ENCODE measurements at regions not wholly inside any gene's neighbourhood (a gene's known extent, or its start where the extent isn't known, plus 50 kb on each side); places are given as distances from the start of the nearest gene placed in this dataset.

DNA sequence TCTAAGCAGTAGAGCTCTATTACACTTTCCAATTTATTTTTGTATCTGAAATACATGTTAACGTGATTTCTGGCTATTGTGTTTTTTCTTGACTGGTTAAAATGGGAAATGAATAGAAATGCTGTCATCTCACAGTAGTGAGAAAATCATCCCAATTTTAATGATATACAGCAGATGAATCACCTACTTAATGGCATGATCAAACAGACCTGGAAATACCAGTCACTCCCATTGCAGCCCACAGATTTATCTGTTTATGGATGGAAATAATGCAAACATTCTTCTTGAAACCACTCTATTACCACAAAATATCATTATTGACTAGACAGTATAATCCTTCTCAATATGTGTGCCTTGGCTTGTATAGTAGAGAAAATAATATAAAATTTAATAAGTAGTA, 497.8 kb upstream of the ADAMTS5 start:
- no peaks in the 10 kb centered on the region for H3K9me3 ChIP-seq (ENCODE audit: control insufficient read depth, low read length)
- no peaks in the 10 kb centered on the region for H3K27me3 ChIP-seq (ENCODE audit: control insufficient read depth in 1 of 2, insufficient read depth in 2 of 2, low read length in 1 of 2)
- 98 to 100% methylated on average over 1 of the region's 1 CpG for WGBS, 2 donors
- intact Hi-C loops (cut with DNase I) = no loop called here
- no peaks in the 10 kb centered on the region for H3K4me1 ChIP-seq (ENCODE audit: control insufficient read depth in 1 of 2, insufficient read depth in 2 of 2, low read length in 2 of 2)
- ATAC-seq (ENCODE audit: low FRiP score) (no peak), DNase-seq (no peak)
- no peak overlapping the region for H3K4me3 ChIP-seq (ENCODE audit: low read length in 2 of 2)
- H3K27ac ChIP-seq (ENCODE audit: low read depth in 1 of 2, low read length in 2 of 2) = no peak overlapping the region
- no peaks in the 10 kb centered on the region for H3K36me3 ChIP-seq (ENCODE audit: control insufficient read depth in 1 of 2, insufficient read depth in 2 of 2, low read length in 1 of 2)

DNA sequence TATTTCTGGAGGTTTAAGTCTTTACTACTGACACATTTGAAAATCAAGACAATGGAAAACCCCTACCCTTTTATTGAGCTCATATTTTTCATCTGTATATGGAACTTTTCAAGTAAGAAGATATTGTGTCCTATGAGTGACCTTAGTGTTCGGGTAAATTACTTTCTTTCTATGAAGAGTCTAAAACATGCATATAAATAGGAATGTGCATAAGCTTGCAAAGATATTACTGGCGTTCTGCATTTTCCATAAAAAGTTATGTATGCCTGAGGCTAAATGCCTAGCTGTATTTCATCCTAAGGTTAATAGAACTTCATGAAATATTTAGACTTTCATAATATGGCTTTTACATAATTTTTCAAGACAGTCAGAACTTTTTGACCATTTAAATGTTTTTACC, 495.8 kb upstream of the ADAMTS5 start:
- Histone ChIP-seq H3K4me1 (ENCODE audit: control insufficient read depth in 1 of 2, insufficient read depth in 2 of 2, low read length in 2 of 2) (no peaks in the 10 kb centered on the region), H3K27ac (ENCODE audit: low read depth in 1 of 2, low read length in 2 of 2) (no peak overlapping the region), H3K36me3 (ENCODE audit: control insufficient read depth in 1 of 2, insufficient read depth in 2 of 2, low read length in 1 of 2) (no peaks in the 10 kb centered on the region), H3K4me3 (ENCODE audit: low read length in 2 of 2) (no peak overlapping the region), H3K27me3 (ENCODE audit: control insufficient read depth in 1 of 2, insufficient read depth in 2 of 2, low read length in 1 of 2) (no peaks in the 10 kb centered on the region), H3K9me3 (ENCODE audit: control insufficient read depth, low read length) (no peaks in the 10 kb centered on the region)
- intact Hi-C loops (cut with DNase I) = no loop called here
- ATAC-seq (ENCODE audit: low FRiP score) (no peak), DNase-seq (no peak)
- 49 to 56% methylated on average over 2 of the region's 2 CpGs for WGBS, 2 donors

DNA sequence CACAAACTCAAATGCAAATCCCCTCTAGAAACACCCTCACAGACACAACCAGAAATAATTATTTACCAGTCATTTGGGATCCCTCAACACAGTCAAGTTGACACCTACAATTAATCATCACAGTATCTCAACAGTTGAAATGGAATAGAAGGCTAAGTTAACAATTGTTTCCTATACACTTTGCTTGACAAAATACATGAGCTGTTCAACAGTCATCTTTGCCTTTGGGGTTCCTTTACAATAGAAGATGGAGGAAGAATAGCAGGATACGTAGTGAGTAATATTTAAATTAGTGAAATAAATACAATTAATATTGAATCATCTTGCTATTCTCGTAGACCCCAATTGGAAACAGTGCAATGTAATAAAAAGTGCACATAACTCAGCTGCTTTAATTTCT, 487.3 kb upstream of the ADAMTS5 start:
- ATAC-seq (ENCODE audit: low FRiP score) (no peak), DNase-seq (no peak)
- no peak overlapping the region for H3K4me3 ChIP-seq (ENCODE audit: low read length in 2 of 2)
- no peaks in the 10 kb centered on the region for H3K27me3 ChIP-seq (ENCODE audit: control insufficient read depth in 1 of 2, insufficient read depth in 2 of 2, low read length in 1 of 2)
- no peak overlapping the region for H3K27ac ChIP-seq (ENCODE audit: low read depth in 1 of 2, low read length in 2 of 2)
- H3K36me3 ChIP-seq (ENCODE audit: control insufficient read depth in 1 of 2, insufficient read depth in 2 of 2, low read length in 1 of 2) = no peaks in the 10 kb centered on the region
- WGBS, 2 donors = 96 to 98% methylated on average over 2 of the region's 2 CpGs
- intact Hi-C loops (cut with DNase I) = no loop called here
- H3K9me3 ChIP-seq (ENCODE audit: control insufficient read depth, low read length) = no peaks in the 10 kb centered on the region
- H3K4me1 ChIP-seq (ENCODE audit: control insufficient read depth in 1 of 2, insufficient read depth in 2 of 2, low read length in 2 of 2) = no peaks in the 10 kb centered on the region

DNA sequence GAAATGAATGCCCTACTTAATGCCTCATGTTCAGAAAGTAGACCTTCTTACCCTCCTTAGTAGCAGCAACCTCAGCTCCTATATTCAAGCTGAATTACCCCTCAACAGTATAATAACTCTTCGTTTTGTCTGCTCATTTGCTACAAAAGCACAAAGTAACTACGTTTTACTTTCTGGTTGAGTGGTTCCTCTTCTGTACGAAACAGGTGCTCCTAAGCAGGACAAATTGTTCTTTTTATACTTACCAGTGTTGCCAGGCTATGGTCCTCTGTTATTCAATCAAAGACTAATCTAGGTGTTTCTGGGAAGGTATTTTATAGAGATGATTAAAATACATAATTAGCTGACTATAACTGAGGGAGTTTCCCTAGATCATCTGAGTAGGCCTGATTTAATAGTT, 484.2 kb upstream of the ADAMTS5 start:
- ATAC-seq (ENCODE audit: low FRiP score) (no peak), DNase-seq (no peak)
- intact Hi-C loops (cut with DNase I) = no loop called here
- Histone ChIP-seq H3K4me3 (ENCODE audit: low read length in 2 of 2) (no peak overlapping the region), H3K4me1 (ENCODE audit: control insufficient read depth in 1 of 2, insufficient read depth in 2 of 2, low read length in 2 of 2) (no peaks in the 10 kb centered on the region), H3K27ac (ENCODE audit: low read depth in 1 of 2, low read length in 2 of 2) (no peak overlapping the region), H3K9me3 (ENCODE audit: control insufficient read depth, low read length) (no peaks in the 10 kb centered on the region), H3K36me3 (ENCODE audit: control insufficient read depth in 1 of 2, insufficient read depth in 2 of 2, low read length in 1 of 2) (no peaks in the 10 kb centered on the region), H3K27me3 (ENCODE audit: control insufficient read depth in 1 of 2, insufficient read depth in 2 of 2, low read length in 1 of 2) (no peaks in the 10 kb centered on the region)
- WGBS, 2 donors = 93% methylated on average over 3 of the region's 3 CpGs

- intact Hi-C loops (cut with DNase I) = no loop called here
- Histone ChIP-seq H3K4me3 (ENCODE audit: low read length in 2 of 2) (no peak overlapping the region), H3K27ac (ENCODE audit: low read depth in 1 of 2, low read length in 2 of 2) (no peak overlapping the region), H3K36me3 (ENCODE audit: control insufficient read depth in 1 of 2, insufficient read depth in 2 of 2, low read length in 1 of 2) (no peaks in the 10 kb centered on the region), H3K27me3 (ENCODE audit: control insufficient read depth in 1 of 2, insufficient read depth in 2 of 2, low read length in 1 of 2) (no peaks in the 10 kb centered on the region), H3K4me1 (ENCODE audit: control insufficient read depth in 1 of 2, insufficient read depth in 2 of 2, low read length in 2 of 2) (no peaks in the 10 kb centered on the region), H3K9me3 (ENCODE audit: control insufficient read depth, low read length) (no peaks in the 10 kb centered on the region)
- ATAC-seq (ENCODE audit: low FRiP score) = no peak
- WGBS, 2 donors = 71 to 76% methylated on average over 3 of the region's 3 CpGs
- no peak for DNase-seq
Measured at GRCh38 chr21:27450216-27450615, 483.3 kb upstream of the ADAMTS5 start.

DNA sequence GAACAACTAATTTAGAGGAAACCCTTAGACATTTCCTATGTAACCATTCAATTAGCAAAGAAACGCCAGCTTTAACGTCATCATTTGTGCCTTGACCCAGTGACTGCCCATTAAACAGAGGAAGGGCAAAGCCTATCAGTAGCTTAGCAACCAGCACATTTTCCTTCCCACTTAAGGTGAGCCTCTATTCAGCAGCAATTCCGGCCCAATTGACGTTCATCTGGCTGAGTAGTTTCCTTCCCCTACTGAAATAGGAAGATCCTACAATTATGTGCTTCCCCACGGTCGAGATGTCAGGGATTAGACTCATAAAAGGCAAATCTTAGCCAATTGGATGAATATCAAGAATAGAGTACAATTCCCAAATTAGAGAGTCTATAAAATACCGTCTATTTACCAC, 482.1 kb upstream of the ADAMTS5 start:
- Histone ChIP-seq H3K4me3 (ENCODE audit: low read length in 2 of 2) (no peak overlapping the region), H3K36me3 (ENCODE audit: control insufficient read depth in 1 of 2, insufficient read depth in 2 of 2, low read length in 1 of 2) (no peaks in the 10 kb centered on the region), H3K27ac (ENCODE audit: low read depth in 1 of 2, low read length in 2 of 2) (no peak overlapping the region), H3K9me3 (ENCODE audit: control insufficient read depth, low read length) (no peaks in the 10 kb centered on the region), H3K4me1 (ENCODE audit: control insufficient read depth in 1 of 2, insufficient read depth in 2 of 2, low read length in 2 of 2) (no peaks in the 10 kb centered on the region), H3K27me3 (ENCODE audit: control insufficient read depth in 1 of 2, insufficient read depth in 2 of 2, low read length in 1 of 2) (no peaks in the 10 kb centered on the region)
- 88% methylated on average over 7 of the region's 7 CpGs for WGBS, 2 donors
- ATAC-seq (ENCODE audit: low FRiP score) = peak; percentile 68
- DNase-seq = no peak
- intact Hi-C loops (cut with DNase I) = no loop called here

DNA sequence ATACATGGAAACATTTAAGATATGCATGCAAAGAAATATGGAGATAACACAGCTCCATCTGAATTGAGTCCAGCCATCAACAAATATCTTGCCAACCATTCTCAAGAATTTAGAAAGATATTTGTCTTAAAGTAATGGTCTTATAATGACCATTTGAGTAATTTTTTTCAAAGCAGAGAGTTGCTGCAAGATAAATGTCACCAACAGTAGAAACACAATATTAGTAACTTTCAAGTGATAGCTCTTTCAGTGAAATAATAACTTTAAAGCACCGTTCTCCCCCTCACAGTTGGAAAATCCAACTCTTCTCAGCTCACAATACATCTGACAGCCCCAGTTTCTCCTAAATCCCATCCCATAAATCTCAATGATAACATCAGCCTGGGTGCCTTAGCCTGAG, 481.0 kb upstream of the ADAMTS5 start:
- Histone ChIP-seq H3K27me3 (ENCODE audit: control insufficient read depth in 1 of 2, insufficient read depth in 2 of 2, low read length in 1 of 2) (no peaks in the 10 kb centered on the region), H3K36me3 (ENCODE audit: control insufficient read depth in 1 of 2, insufficient read depth in 2 of 2, low read length in 1 of 2) (no peaks in the 10 kb centered on the region), H3K4me1 (ENCODE audit: control insufficient read depth in 1 of 2, insufficient read depth in 2 of 2, low read length in 2 of 2) (no peaks in the 10 kb centered on the region), H3K9me3 (ENCODE audit: control insufficient read depth, low read length) (no peaks in the 10 kb centered on the region), H3K27ac (ENCODE audit: low read depth in 1 of 2, low read length in 2 of 2) (no peak overlapping the region), H3K4me3 (ENCODE audit: low read length in 2 of 2) (no peak overlapping the region)
- ATAC-seq (ENCODE audit: low FRiP score) = no peak
- intact Hi-C loops (cut with DNase I) = no loop called here
- 15 to 23% methylated on average over 1 of the region's 1 CpG for WGBS, 2 donors
- DNase-seq = no peak

- peak overlapping the region in 1 of 2 donors; percentile 80 for H3K27ac ChIP-seq (ENCODE audit: low read depth in 1 of 2, low read length in 2 of 2)
- no peak overlapping the region for H3K4me3 ChIP-seq (ENCODE audit: low read length in 2 of 2)
- peak; percentile 73 for ATAC-seq (ENCODE audit: low FRiP score)
- intact Hi-C loops (cut with DNase I) = no loop called here
- 2 to 4% methylated on average over 3 of the region's 3 CpGs for WGBS, 2 donors
- H3K36me3 ChIP-seq (ENCODE audit: control insufficient read depth in 1 of 2, insufficient read depth in 2 of 2, low read length in 1 of 2) = no peaks in the 10 kb centered on the region
- H3K27me3 ChIP-seq (ENCODE audit: control insufficient read depth in 1 of 2, insufficient read depth in 2 of 2, low read length in 1 of 2) = no peaks in the 10 kb centered on the region
- DNase-seq = no peak
- H3K9me3 ChIP-seq (ENCODE audit: control insufficient read depth, low read length) = no peaks in the 10 kb centered on the region
- peaks cover 1 to 6% of the 10 kb centered on the region in 2 donors for H3K4me1 ChIP-seq (ENCODE audit: control insufficient read depth in 1 of 2, insufficient read depth in 2 of 2, low read length in 2 of 2)
Measured at GRCh38 chr21:27429710-27430341, 462.9 kb upstream of the ADAMTS5 start.

DNA sequence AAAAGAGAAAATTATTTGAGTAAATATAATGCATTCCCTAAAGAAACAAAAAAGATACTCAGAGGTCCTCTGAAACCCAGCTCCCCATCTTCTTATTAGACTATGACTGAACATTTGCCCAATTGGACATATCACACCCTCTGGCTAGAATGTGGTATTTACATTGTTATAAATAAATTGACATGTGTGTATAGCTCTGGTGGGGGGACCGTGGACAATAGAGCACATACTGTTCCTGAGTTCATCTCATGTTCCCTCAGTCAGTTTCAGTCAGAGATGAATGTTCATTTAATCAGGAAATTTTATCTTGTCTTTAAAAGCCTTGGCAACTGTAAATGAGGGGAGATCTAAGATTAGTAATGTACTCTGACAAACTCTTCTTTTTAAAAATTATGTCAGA, 459.3 kb upstream of the ADAMTS5 start:
- Histone ChIP-seq H3K9me3 (ENCODE audit: control insufficient read depth, low read length) (no peaks in the 10 kb centered on the region), H3K4me3 (ENCODE audit: low read length in 2 of 2) (no peak overlapping the region), H3K4me1 (ENCODE audit: control insufficient read depth in 1 of 2, insufficient read depth in 2 of 2, low read length in 2 of 2) (peaks cover 1 to 14% of the 10 kb centered on the region in 2 donors), H3K36me3 (ENCODE audit: control insufficient read depth in 1 of 2, insufficient read depth in 2 of 2, low read length in 1 of 2) (no peaks in the 10 kb centered on the region), H3K27ac (ENCODE audit: low read depth in 1 of 2, low read length in 2 of 2) (no peak overlapping the region), H3K27me3 (ENCODE audit: control insufficient read depth in 1 of 2, insufficient read depth in 2 of 2, low read length in 1 of 2) (no peaks in the 10 kb centered on the region)
- DNase-seq = no peak
- WGBS, 2 donors = 37 to 41% methylated on average over 1 of the region's 1 CpG
- no peak for ATAC-seq (ENCODE audit: low FRiP score)
- intact Hi-C loops (cut with DNase I) = no loop called here
